Osteocyte (in vitro differentiated cells): ENCODE measurements at regions not wholly inside any gene's neighbourhood (a gene's known extent, or its start where the extent isn't known, plus 50 kb on each side); places are given as distances from the start of the nearest gene placed in this dataset.

ENCODE experiments used
- DNase-seq: peaks from one replicate; pipeline ENCODE4 v3.0.0; 2021; ENCODE audit warnings: mixed read lengths; ENCODE audit not compliant: unreplicated experiment; ENCODE audit errors: extremely low spot score
- H3K27ac Mint-ChIP-seq: one replicate; pipeline ENCODE4 v1.8.0; 2021; ENCODE audit warnings: mild to moderate bottlenecking, mixed read lengths; ENCODE audit not compliant: unreplicated experiment
- H3K27me3 Mint-ChIP-seq: one replicate; pipeline ENCODE4 v1.8.0; 2021; ENCODE audit warnings: mixed read lengths; ENCODE audit not compliant: unreplicated experiment
- H3K36me3 Mint-ChIP-seq: one replicate; pipeline ENCODE4 v1.8.0; 2021; ENCODE audit warnings: mixed read lengths; ENCODE audit not compliant: unreplicated experiment
- H3K4me1 Mint-ChIP-seq: one replicate; pipeline ENCODE4 v1.8.0; 2021; ENCODE audit warnings: mixed read lengths; ENCODE audit not compliant: unreplicated experiment
- H3K4me3 Mint-ChIP-seq: one replicate; pipeline ENCODE4 v1.8.0; 2021; ENCODE audit warnings: mild to moderate bottlenecking, moderate library complexity, mixed read lengths; ENCODE audit not compliant: unreplicated experiment
- H3K9me3 Mint-ChIP-seq: one replicate; pipeline ENCODE4 v1.8.0; 2021; ENCODE audit warnings: mixed read lengths; ENCODE audit not compliant: unreplicated experiment
- TF ChIP-seq, protein P1 (sequence below): fragments of 200-600 bp; sonication (generic); IDR thresholded peaks from 2 replicates; pipeline ENCODE4 v1.5.0; 2021; ENCODE audit warnings: antibody characterized with exemption, mild to moderate bottlenecking, moderate library complexity

DNA sequence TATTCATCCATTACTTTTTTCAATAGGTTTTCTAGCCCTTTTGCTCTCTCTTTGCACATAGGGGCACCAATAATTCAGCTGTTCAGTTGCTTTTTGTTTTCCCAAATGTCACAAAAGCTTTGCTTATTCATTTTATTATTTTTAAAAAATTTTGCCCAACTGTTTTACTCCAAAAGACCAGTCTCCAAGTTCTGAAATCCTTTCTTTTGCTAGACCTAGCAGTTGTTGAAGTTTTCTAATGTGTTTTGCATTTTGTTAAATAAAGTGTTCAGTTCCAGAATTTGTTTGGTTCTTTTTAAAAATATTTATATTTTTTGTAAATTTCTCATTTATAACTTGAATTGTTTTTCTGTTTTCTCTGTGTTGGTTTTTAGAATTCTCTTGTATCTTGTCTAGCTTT is 1227.3 kb downstream of the ROBO2 start:
- Mint-ChIP-seq H3K4me1 (no peaks in the 10 kb centered on the region), H3K27ac (no peak overlapping the region), H3K9me3 (peaks cover 38% of the 10 kb centered on the region), H3K36me3 (peaks cover 9% of the 10 kb centered on the region), H3K4me3 (no peak overlapping the region), H3K27me3 (no peaks in the 10 kb centered on the region)
- TF ChIP-seq, protein P1, sequence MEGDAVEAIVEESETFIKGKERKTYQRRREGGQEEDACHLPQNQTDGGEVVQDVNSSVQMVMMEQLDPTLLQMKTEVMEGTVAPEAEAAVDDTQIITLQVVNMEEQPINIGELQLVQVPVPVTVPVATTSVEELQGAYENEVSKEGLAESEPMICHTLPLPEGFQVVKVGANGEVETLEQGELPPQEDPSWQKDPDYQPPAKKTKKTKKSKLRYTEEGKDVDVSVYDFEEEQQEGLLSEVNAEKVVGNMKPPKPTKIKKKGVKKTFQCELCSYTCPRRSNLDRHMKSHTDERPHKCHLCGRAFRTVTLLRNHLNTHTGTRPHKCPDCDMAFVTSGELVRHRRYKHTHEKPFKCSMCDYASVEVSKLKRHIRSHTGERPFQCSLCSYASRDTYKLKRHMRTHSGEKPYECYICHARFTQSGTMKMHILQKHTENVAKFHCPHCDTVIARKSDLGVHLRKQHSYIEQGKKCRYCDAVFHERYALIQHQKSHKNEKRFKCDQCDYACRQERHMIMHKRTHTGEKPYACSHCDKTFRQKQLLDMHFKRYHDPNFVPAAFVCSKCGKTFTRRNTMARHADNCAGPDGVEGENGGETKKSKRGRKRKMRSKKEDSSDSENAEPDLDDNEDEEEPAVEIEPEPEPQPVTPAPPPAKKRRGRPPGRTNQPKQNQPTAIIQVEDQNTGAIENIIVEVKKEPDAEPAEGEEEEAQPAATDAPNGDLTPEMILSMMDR = no peak
- no peak for DNase-seq

DNA sequence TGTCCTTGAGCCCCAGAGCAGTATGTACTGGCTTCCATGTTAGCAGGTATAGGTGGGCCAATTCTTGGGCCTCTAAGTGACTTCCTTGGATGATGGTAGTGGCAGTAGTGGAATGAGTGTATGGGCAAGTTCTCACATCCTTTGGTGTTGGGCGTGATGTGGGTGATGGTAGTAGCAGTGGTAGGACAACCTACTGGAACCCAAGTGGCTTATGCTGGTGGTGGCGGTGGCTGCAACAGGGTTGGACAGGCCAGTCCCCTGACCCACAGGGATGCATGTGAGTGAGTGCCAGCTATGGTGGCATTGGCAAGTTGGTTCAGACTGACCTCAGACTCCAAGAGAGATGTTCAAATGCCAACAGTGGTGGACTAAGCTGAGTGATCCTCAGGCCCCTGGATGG is 1228.2 kb downstream of the ROBO2 start:
- Mint-ChIP-seq H3K4me3 (no peak overlapping the region), H3K9me3 (peaks cover 29% of the 10 kb centered on the region), H3K27me3 (no peaks in the 10 kb centered on the region), H3K36me3 (peaks cover 9% of the 10 kb centered on the region), H3K27ac (no peak overlapping the region), H3K4me1 (no peaks in the 10 kb centered on the region)
- no peak for DNase-seq
- TF ChIP-seq, protein P1 = no peak

DNA sequence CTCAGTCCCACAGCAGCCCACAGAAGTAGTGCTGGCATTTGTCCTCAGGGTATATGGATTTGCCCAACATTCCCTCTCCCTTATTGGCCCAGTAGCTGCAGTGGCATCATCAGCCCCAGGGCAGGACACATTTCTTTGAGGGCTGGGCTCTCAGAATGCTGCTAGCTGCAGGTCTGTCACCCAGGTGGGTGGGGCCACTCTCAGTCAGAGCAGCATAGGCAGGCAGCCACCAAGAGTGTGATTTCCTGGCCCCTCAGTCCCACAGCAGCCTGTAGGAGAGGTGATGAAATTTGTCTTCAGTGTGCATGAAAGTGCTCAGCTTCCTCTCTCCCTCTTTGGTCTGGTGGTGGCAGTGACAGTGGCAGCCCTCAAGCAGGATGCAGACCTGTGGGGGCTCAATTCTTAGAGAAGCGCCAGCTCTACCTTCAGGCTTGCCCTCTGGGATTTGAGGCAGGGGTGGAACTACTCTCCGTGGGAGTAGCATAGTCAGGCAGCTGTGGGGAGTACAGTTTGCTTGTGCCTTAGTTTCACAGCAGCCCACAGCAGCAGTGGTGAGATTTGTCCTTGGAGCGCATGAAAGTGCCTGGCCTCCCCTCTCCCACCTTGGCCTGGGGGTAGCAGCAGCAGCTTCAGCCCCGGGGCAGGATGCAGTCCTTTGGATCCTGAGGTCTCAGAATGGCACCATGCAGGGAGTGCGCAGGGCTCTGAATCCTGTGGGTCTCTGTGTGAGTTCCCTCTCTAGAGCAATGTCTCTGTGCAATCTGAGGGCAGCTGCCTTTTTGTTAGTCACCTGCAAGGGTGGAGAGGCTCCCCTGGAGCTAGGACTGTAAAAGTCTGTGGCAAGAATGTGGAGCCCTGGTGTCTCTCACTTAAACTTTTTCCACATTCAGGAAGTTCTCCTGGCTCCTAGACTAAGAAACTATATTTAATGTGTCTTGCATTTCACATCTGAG is 1229.1 kb downstream of the ROBO2 start:
- Mint-ChIP-seq H3K4me1 (no peaks in the 10 kb centered on the region), H3K27ac (no peak overlapping the region), H3K36me3 (peaks cover 8% of the 10 kb centered on the region), H3K4me3 (no peak overlapping the region), H3K27me3 (no peaks in the 10 kb centered on the region), H3K9me3 (peaks cover 23% of the 10 kb centered on the region)
- no peak for DNase-seq
- TF ChIP-seq, protein P1 = no peak

DNA sequence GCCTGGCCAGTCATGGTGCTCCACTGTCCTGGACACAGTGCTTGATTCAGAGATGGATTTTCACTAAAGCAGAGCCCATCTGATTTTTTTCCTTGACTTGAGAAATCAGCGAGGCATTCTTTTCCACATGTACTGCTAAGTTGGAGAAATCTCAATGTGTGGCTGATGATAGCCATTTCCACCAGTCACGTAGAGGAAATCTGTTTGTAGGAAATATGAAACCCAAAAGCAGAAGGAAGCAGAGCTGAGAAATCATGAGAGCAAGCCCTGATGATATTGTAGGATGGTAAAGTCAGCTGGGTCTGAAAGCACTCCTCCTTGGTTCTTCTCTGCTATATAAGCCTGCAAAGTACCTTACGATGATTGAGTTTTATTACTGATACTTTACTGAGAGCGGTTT is 1233.4 kb downstream of the ROBO2 start:
- Mint-ChIP-seq H3K27me3 (no peaks in the 10 kb centered on the region), H3K36me3 (no peaks in the 10 kb centered on the region), H3K27ac (no peak overlapping the region), H3K4me3 (no peak overlapping the region), H3K9me3 (no peaks in the 10 kb centered on the region), H3K4me1 (no peaks in the 10 kb centered on the region)
- TF ChIP-seq, protein P1 = no peak
- no peak for DNase-seq

DNA sequence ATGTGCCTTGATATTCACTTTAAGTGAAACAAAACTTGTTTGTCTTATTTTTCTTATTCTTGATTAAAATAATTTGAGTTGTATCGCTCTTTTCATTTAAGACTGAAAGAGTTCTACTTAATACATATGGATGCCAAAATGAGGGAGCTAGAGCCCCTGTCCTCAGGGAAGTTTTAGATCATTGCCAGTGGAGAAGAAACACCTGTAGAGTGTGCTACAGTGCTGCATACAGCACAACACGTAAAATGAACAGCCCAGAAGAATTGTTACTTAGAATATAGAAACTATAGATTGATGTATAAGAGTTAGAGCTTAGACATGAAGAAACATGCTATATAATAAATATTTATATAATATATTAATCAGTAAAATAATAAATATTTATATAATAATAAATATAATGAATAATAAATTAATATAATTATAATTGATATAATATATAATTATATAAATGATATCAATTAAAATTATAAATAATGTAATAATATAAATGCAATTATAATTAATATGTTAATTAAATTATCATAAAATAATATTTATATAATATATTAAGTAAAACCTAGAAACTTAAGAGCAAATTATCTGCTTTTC is 1234.7 kb downstream of the ROBO2 start:
- no peaks in the 10 kb centered on the region for H3K36me3 Mint-ChIP-seq
- H3K9me3 Mint-ChIP-seq = no peaks in the 10 kb centered on the region
- H3K4me3 Mint-ChIP-seq = no peak overlapping the region
- H3K27me3 Mint-ChIP-seq = no peaks in the 10 kb centered on the region
- no peak overlapping the region for H3K27ac Mint-ChIP-seq
- no peak for DNase-seq
- TF ChIP-seq, protein P1 = peak; percentile 21
- H3K4me1 Mint-ChIP-seq = peaks cover 2% of the 10 kb centered on the region
